22Rv1 (cell line): ENCODE measurements at regions not wholly inside any gene's neighbourhood (a gene's known extent, or its start where the extent isn't known, plus 50 kb on each side); places are given as distances from the start of the nearest gene placed in this dataset.
"Not testable (repeated sequence)": the region's sequence is repeated elsewhere in the genome, so short reads cannot be mapped to it uniquely, and the experiment has no call there.

Source experiments
- CTCF ChIP-seq: fragments of 450-650 bp; IDR thresholded peaks from 2 replicates; pipeline ENCODE4 v1.5.1; 2017; ENCODE audit warnings: mild to moderate bottlenecking
- ZFX ChIP-seq: fragments of 450-650 bp; IDR thresholded peaks from 2 replicates; pipeline ENCODE4 v1.6.1; 2017; ENCODE audit warnings: antibody characterized with exemption, borderline replicate concordance

- not testable (repeated sequence) for TF ChIP-seq CTCF, ZFX
Observed at GRCh38 chr21:14057841-14058481, 152.8 kb downstream of the LIPI start.
